ENCODE measurements at regions not wholly inside any gene's neighbourhood (a gene's known extent, or its start where the extent isn't known, plus 50 kb on each side); places are given as distances from the start of the nearest gene placed in this dataset.

DNA sequence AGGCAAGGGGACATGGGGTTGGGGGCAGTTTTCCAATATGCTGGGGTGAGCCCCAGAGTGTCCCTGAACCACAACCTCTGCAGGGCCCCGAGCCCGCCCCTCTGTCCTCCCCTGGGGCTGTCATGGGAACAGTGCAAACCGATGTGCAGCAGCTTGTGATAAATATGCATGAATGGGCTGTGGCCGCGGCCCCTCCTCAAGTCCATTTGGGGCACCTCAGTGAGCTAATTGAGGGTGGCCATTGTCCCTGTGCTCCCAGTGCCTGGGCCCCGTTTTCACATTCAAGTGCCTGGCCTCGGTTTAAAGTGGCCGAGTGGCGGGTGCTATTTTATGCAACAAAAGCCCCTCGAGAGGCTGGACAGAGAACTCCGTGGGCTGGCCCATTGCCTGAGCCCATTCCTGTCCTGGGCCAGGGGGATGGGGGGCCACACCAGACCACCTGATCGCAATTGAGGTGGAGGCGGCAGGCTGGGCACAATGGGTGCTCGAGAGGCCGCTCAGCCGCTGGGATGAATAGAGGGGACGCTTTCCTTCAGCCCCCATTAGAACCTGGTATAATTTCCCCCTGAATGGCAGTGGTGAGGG lies 193.7 kb downstream of the FOXD2 start:
- TF ChIP-seq, protein P1, sequence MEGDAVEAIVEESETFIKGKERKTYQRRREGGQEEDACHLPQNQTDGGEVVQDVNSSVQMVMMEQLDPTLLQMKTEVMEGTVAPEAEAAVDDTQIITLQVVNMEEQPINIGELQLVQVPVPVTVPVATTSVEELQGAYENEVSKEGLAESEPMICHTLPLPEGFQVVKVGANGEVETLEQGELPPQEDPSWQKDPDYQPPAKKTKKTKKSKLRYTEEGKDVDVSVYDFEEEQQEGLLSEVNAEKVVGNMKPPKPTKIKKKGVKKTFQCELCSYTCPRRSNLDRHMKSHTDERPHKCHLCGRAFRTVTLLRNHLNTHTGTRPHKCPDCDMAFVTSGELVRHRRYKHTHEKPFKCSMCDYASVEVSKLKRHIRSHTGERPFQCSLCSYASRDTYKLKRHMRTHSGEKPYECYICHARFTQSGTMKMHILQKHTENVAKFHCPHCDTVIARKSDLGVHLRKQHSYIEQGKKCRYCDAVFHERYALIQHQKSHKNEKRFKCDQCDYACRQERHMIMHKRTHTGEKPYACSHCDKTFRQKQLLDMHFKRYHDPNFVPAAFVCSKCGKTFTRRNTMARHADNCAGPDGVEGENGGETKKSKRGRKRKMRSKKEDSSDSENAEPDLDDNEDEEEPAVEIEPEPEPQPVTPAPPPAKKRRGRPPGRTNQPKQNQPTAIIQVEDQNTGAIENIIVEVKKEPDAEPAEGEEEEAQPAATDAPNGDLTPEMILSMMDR (conservative IDR thresholded peaks at IDR 0.05): no peak
- TF ChIP-seq EZH2 (IDR thresholded peaks at IDR 0.05; ENCODE audit: low read depth): no peak
